Thyroid gland (tissue), 4 donors: ENCODE measurements at regions not wholly inside any gene's neighbourhood (a gene's known extent, or its start where the extent isn't known, plus 50 kb on each side); places are given as distances from the start of the nearest gene placed in this dataset.
"Not testable (repeated sequence)": the region's sequence is repeated elsewhere in the genome, so short reads cannot be mapped to it uniquely, and the experiment has no call there.

ENCODE experiments used
- DNase-seq, 2 donors: peaks; one replicate each; pipeline ENCODE4 v3.0.0-alpha.2; 2019
- H3K27ac ChIP-seq, 3 donors: fragments of 200-600 bp; sonication (generic); 1 replicate in 2 of 3; 2 replicates in 1 of 3; pipeline ENCODE4 v1.5.1; 2016 to 2019; ENCODE audit warnings: mild to moderate bottlenecking in 1 of 3, moderate library complexity in 1 of 3
- H3K27me3 ChIP-seq: fragments of 200-600 bp; sonication (generic); one replicate; pipeline ENCODE4 v1.5.1; 2019
- H3K36me3 ChIP-seq, 2 donors: fragments of 200-600 bp; sonication (generic); one replicate each; pipeline ENCODE4 v1.5.1; 2016 to 2019
- H3K4me1 ChIP-seq, 2 donors: fragments of 200-600 bp; sonication (generic); one replicate each; pipeline ENCODE4 v1.5.1; 2017 to 2019
- H3K4me3 ChIP-seq, 3 donors: fragments of 200-600 bp; sonication (generic); replicated peaks in 1 of 3; 1 replicate in 2 of 3; 2 replicates in 1 of 3; pipeline ENCODE4 v1.5.1; 2016; ENCODE audit warnings: mild to moderate bottlenecking in 1 of 3
- H3K9me3 ChIP-seq: fragments of 200-600 bp; sonication (generic); one replicate; pipeline ENCODE4 v1.5.1; 2017
- CTCF ChIP-seq, 6 experiments: fragments of 200-600 bp in 3 of 6; fragments of 450-650 bp in 3 of 6; sonication (generic) in 3 of 6; IDR thresholded peaks; one replicate each; pipeline ENCODE4 v1.5.1; 2016 to 2019; ENCODE audit warnings: antibody characterized with exemption in 6 of 6, mild to moderate bottlenecking in 2 of 6, inconsistent platforms in 1 of 6, moderate library complexity in 1 of 6
- POLR2A ChIP-seq, 2 donors: fragments of 450-650 bp; IDR thresholded peaks; one replicate each; pipeline ENCODE4 v1.6.1; 2017; ENCODE audit warnings: antibody characterized with exemption in 2 of 2, mild to moderate bottlenecking in 2 of 2, moderate library complexity in 1 of 2
- WGBS, 2 donors: methylation state at CpG; one replicate each; pipeline ENCODE4 v1.1.5; 2017; 5-methylcytosine and 5-hydroxymethylcytosine counted together
- intact Hi-C: fragments of 100-400 bp; cut with DNase I; formaldehyde crosslinking; loops from one replicate; pipeline ENCODE4 v1.15.1; 2023

- Histone ChIP-seq H3K9me3 (no peaks in the 10 kb centered on the region), H3K36me3 (no peaks in the 10 kb centered on the region), H3K4me1 (peaks cover 12 to 25% of the 10 kb centered on the region in 2 donors), H3K27ac (no peak overlapping the region), H3K4me3 (no peak overlapping the region), H3K27me3 (no peaks in the 10 kb centered on the region)
- TF ChIP-seq CTCF (IDR thresholded peaks at IDR 0.05) (no peak), POLR2A (IDR thresholded peaks at IDR 0.05) (no peak)
- DNase-seq: peak in 1 of 2 donors; percentile 17
- intact Hi-C loops: no loop called here
- 51 to 53% methylated on average over 5 of the region's 5 CpGs for WGBS, 2 donors
Observed at GRCh38 chr5:56668996-56669395, 146.4 kb upstream of the MAP3K1 start.

GRCh38 chr5:56667692-56668091 is 147.7 kb upstream of the MAP3K1 start:
- no peak overlapping the region for H3K4me3 ChIP-seq
- peaks cover 12 to 27% of the 10 kb centered on the region in 2 donors for H3K4me1 ChIP-seq
- no peaks in the 10 kb centered on the region for H3K36me3 ChIP-seq
- DNase-seq: no peak
- intact Hi-C loops: no loop called here
- TF ChIP-seq CTCF (IDR thresholded peaks at IDR 0.05): no peak
- no peak for TF ChIP-seq POLR2A (IDR thresholded peaks at IDR 0.05)
- no peaks in the 10 kb centered on the region for H3K27me3 ChIP-seq
- no peaks in the 10 kb centered on the region for H3K9me3 ChIP-seq
- no peak overlapping the region for H3K27ac ChIP-seq
- WGBS, 2 donors: 97 to 98% methylated on average over 1 of the region's 1 CpG

GRCh38 chr5:56666901-56667300 is 148.4 kb upstream of the MAP3K1 start:
- TF ChIP-seq POLR2A (IDR thresholded peaks at IDR 0.05): no peak
- no peak for TF ChIP-seq CTCF (IDR thresholded peaks at IDR 0.05)
- DNase-seq: no peak
- Histone ChIP-seq H3K4me1 (peaks cover 12 to 32% of the 10 kb centered on the region in 2 donors), H3K27me3 (no peaks in the 10 kb centered on the region), H3K27ac (no peak overlapping the region), H3K9me3 (no peaks in the 10 kb centered on the region), H3K4me3 (no peak overlapping the region), H3K36me3 (no peaks in the 10 kb centered on the region)
- intact Hi-C loops: no loop called here
- WGBS, 2 donors: 90% methylated on average over 6 of the region's 6 CpGs

- H3K27me3 ChIP-seq, H3K27ac ChIP-seq, DNase-seq, H3K9me3 ChIP-seq, H3K4me3 ChIP-seq, intact Hi-C loops, H3K36me3 ChIP-seq: not testable (repeated sequence)
- 89 to 96% methylated on average over 3 of the region's 3 CpGs for WGBS, 2 donors
- peaks cover 8 to 26% of the 10 kb centered on the region in 2 donors for H3K4me1 ChIP-seq
Observed at GRCh38 chr5:56665117-56665516, 150.2 kb upstream of the MAP3K1 start.

GRCh38 chr5:56664025-56664424 is 151.3 kb upstream of the MAP3K1 start:
- Histone ChIP-seq H3K4me1 (peaks cover 0 to 15% of the 10 kb centered on the region in 2 donors), H3K4me3 (no peak overlapping the region), H3K27me3 (no peaks in the 10 kb centered on the region), H3K27ac (no peak overlapping the region), H3K36me3 (no peaks in the 10 kb centered on the region), H3K9me3 (no peaks in the 10 kb centered on the region)
- 92 to 93% methylated on average over 1 of the region's 1 CpG for WGBS, 2 donors
- TF ChIP-seq POLR2A (IDR thresholded peaks at IDR 0.05) (no peak), CTCF (IDR thresholded peaks at IDR 0.05) (no peak)
- no peak for DNase-seq
- intact Hi-C loops: no loop called here

- DNase-seq: no peak
- no peaks in the 10 kb centered on the region for H3K9me3 ChIP-seq
- TF ChIP-seq POLR2A (IDR thresholded peaks at IDR 0.05) (no peak), CTCF (IDR thresholded peaks at IDR 0.05) (no peak)
- no peak overlapping the region for H3K4me3 ChIP-seq
- no peaks in the 10 kb centered on the region for H3K36me3 ChIP-seq
- H3K4me1 ChIP-seq: peaks cover 0 to 10% of the 10 kb centered on the region in 2 donors
- intact Hi-C loops: no loop called here
- H3K27ac ChIP-seq: no peak overlapping the region
- no peaks in the 10 kb centered on the region for H3K27me3 ChIP-seq
- WGBS, 2 donors: 95 to 96% methylated on average over 4 of the region's 4 CpGs
Observed at GRCh38 chr5:56663523-56663922, 151.8 kb upstream of the MAP3K1 start.
